ENCODE measurements at regions not wholly inside any gene's neighbourhood (a gene's known extent, or its start where the extent isn't known, plus 50 kb on each side); places are given as distances from the start of the nearest gene placed in this dataset.

- DNase-seq (ENCODE audit: low read depth in 2 of 2) = no peak
Measured at GRCh38 chr4:147423229-147423628, 57.7 kb upstream of the EDNRA start.

- no peak for DNase-seq (ENCODE audit: low read depth in 2 of 2)
Measured at GRCh38 chr4:147425019-147425418, 55.9 kb upstream of the EDNRA start.

GRCh38 chr4:147428583-147428982 is 52.3 kb upstream of the EDNRA start:
- no peak for DNase-seq (ENCODE audit: low read depth in 2 of 2)

GRCh38 chr4:147430111-147430510 is 50.8 kb upstream of the EDNRA start:
- no peak for DNase-seq (ENCODE audit: low read depth in 2 of 2)
